HepG2 (cell line): ENCODE measurements at regions not wholly inside any gene's neighbourhood (a gene's known extent, or its start where the extent isn't known, plus 50 kb on each side); places are given as distances from the start of the nearest gene placed in this dataset.

Experiments used
- ATAC-seq: fragments of 200-7000 bp; cut with Tn5 transposase; 3 replicates; pipeline ENCODE4 v1.9.1; 2020; ENCODE audit warnings: mild to moderate bottlenecking, moderate library complexity
- BruUV-seq: library from RNA; stranded (reverse); fragments of 400-500 nt; replicated peaks from 2 replicates; lab custom pipeline; 2021; lab: Mats Ljungman, UMichigan
- CTCF ChIA-PET: fragments of 300-600 bp; formaldehyde crosslinking; extraction: SDS; loops from one replicate; lab custom pipeline; 2021; ENCODE audit warnings: low total read pairs, inconsistent platforms, low intra/inter-chr PET ratio; lab: Yijun Ruan, JAX
- POLR2A ChIA-PET: fragments of 350-600 bp; sonication (Branson Sonifier 250); formaldehyde crosslinking; loops from one replicate; lab custom pipeline; 2020; ENCODE audit warnings: antibody characterized with exemption, inconsistent platforms; lab: Yijun Ruan, JAX
- DNase-seq: peaks from one replicate; pipeline ENCODE4 v3.0.0-alpha.2; 2015; ENCODE audit warnings: low spot score
- FAIRE-seq: peaks from 3 replicates; lab custom pipeline; 2011; peaks lifted over from hg19 to GRCh38; lab: Jason Lieb, UNC
- H2AFZ ChIP-seq: one replicate; pipeline ENCODE4 v1.6.1; 2011; ENCODE audit warnings: low read length, inconsistent platforms
- H3K27ac ChIP-seq: fragments of 300-600 bp; 3 replicates; pipeline ENCODE4 v1.8.0; 2011; ENCODE audit warnings: mixed run types, mild to moderate bottlenecking, mixed read lengths, low read length, inconsistent platforms; ENCODE audit not compliant: insufficient read depth; ENCODE audit errors: extremely low read length
- H3K27me3 ChIP-seq, 2 experiments: fragments of 200-600 bp in 1 of 2; 2 replicates in 1 of 2; 3 replicates in 1 of 2; pipeline versions ENCODE4 v1.6.0 to v1.8.0; 2011; ENCODE audit warnings: low read length in 2 of 2, mild to moderate bottlenecking in 2 of 2, moderate library complexity in 2 of 2, inconsistent platforms in 1 of 2; ENCODE audit not compliant: insufficient read depth in 2 of 2, control insufficient read depth in 1 of 2
- H3K36me3 ChIP-seq, 2 experiments: fragments of 200-600 bp in 1 of 2; replicated peaks in 1 of 2; 2 replicates in 1 of 2; 3 replicates in 1 of 2; pipeline versions ENCODE4 v1.5.1 to v1.8.0; 2011; ENCODE audit warnings: low read length in 2 of 2, inconsistent platforms in 1 of 2; ENCODE audit not compliant: insufficient read depth in 2 of 2, control insufficient read depth in 1 of 2
- H3K4me1 ChIP-seq: 2 replicates; pipeline ENCODE4 v1.5.1; 2012; ENCODE audit warnings: low read length, inconsistent platforms; ENCODE audit not compliant: insufficient read depth
- H3K4me2 ChIP-seq: 2 replicates; pipeline ENCODE4 v1.6.0; 2011; ENCODE audit warnings: low read depth, low read length, inconsistent platforms
- H3K4me3 ChIP-seq, 3 experiments: fragments of 200-600 bp in 1 of 3; sonication (generic), shearing (Covaris generic) in 1 of 3; replicated peaks in 1 of 3; 2 replicates each; pipeline ENCODE4 v1.5.1; 2011 to 2016; ENCODE audit warnings: low read length in 3 of 3, inconsistent platforms in 2 of 3, low read depth in 2 of 3, mild to moderate bottlenecking in 2 of 3, control low read depth in 1 of 3, mixed read lengths in 1 of 3; ENCODE audit not compliant: insufficient read depth in 1 of 3
- H3K79me2 ChIP-seq: one replicate; pipeline ENCODE4 v1.6.1; 2011; ENCODE audit warnings: low read length, inconsistent platforms; ENCODE audit not compliant: insufficient read depth
- H3K9ac ChIP-seq: 2 replicates; pipeline ENCODE4 v1.6.0; 2011; ENCODE audit warnings: mild to moderate bottlenecking, low read depth, low read length, inconsistent platforms; ENCODE audit not compliant: insufficient read depth
- H3K9me3 ChIP-seq: 2 replicates; pipeline ENCODE4 v1.5.1; 2012; ENCODE audit warnings: mild to moderate bottlenecking, low read length
- H4K20me1 ChIP-seq: 2 replicates; pipeline ENCODE4 v1.6.0; 2011; ENCODE audit warnings: inconsistent platforms, mild to moderate bottlenecking, low read length, moderate library complexity; ENCODE audit not compliant: insufficient read depth
- AGO2 ChIP-seq: fragments of 200-400 bp; formaldehyde crosslinking; optimal IDR thresholded peaks from 2 replicates; pipeline ENCODE3; 2017; ENCODE audit warnings: mild to moderate bottlenecking, low read depth, low read length, moderate library complexity
- CHD2 ChIP-seq: IDR thresholded peaks from 2 replicates; pipeline ENCODE4 v1.6.1; 2011; ENCODE audit warnings: low read depth, low read length, improper control_type of control experiment
- GATAD1 ChIP-seq: IDR thresholded peaks from 2 replicates; pipeline ENCODE4 v1.6.1; 2016; ENCODE audit warnings: missing genetic modification reagents, missing compliant biosample characterization
- HIVEP1 ChIP-seq: sonication (generic); formaldehyde crosslinking; IDR thresholded peaks from 2 replicates; pipeline ENCODE4 v1.4.0; 2020; ENCODE audit warnings: mild to moderate bottlenecking, missing genetic modification reagents
- HNRNPL ChIP-seq: fragments of 200-400 bp; formaldehyde crosslinking; IDR thresholded peaks from 2 replicates; pipeline ENCODE4 v1.6.1; 2017; ENCODE audit warnings: mild to moderate bottlenecking, low read depth, low read length
- KDM4B ChIP-seq: sonication (generic); formaldehyde crosslinking; IDR thresholded peaks from 2 replicates; pipeline ENCODE4 v1.4.0; 2020; ENCODE audit warnings: missing genetic modification reagents
- NFE2L1 ChIP-seq: sonication (generic); formaldehyde crosslinking; IDR thresholded peaks from 2 replicates; pipeline ENCODE4 v1.4.0; 2020; ENCODE audit warnings: missing genetic modification reagents, mild to moderate bottlenecking, borderline replicate concordance
- XBP1 ChIP-seq: sonication (generic); formaldehyde crosslinking; IDR thresholded peaks from 2 replicates; pipeline ENCODE4 v1.5.0; 2020; ENCODE audit warnings: missing genetic modification reagents
- ZNF317 ChIP-seq: sonication (generic); formaldehyde crosslinking; IDR thresholded peaks from 2 replicates; pipeline ENCODE4 v1.5.0; 2020; ENCODE audit warnings: mild to moderate bottlenecking, missing genetic modification reagents
- ZNF510 ChIP-seq: sonication (generic); formaldehyde crosslinking; IDR thresholded peaks from 2 replicates; pipeline ENCODE4 v1.4.0; 2020; ENCODE audit warnings: low read depth, mild to moderate bottlenecking, missing genetic modification reagents
- ZNF550 ChIP-seq: sonication (generic); formaldehyde crosslinking; IDR thresholded peaks from 2 replicates; pipeline ENCODE4 v1.4.0; 2020; ENCODE audit warnings: mild to moderate bottlenecking, missing genetic modification reagents, borderline replicate concordance
- WGBS: methylation state at CpG from one replicate; pipeline ENCODE4 v1.1.6; 2017; ENCODE audit warnings: low lambda C conversion rate; 5-methylcytosine and 5-hydroxymethylcytosine counted together
- in situ Hi-C: cut with HindIII; loops from 2 replicates; pipeline ENCODE4 v1.10.0; 2017; ENCODE audit warnings: low pct_unique_long_range_greater_than_20kb; ENCODE audit not compliant: extremely low pct_ligation_motif_present
- intact Hi-C: fragments of 100-400 bp; cut with micrococcal nuclease; formaldehyde crosslinking; loops from one replicate; pipeline ENCODE4 v1.10.0; 2022; ENCODE audit not compliant: unreplicated experiment
- TF ChIP-seq, protein P1 (sequence below): sonication (generic); formaldehyde crosslinking; IDR thresholded peaks from 2 replicates; pipeline ENCODE4 v1.5.1; 2020; ENCODE audit warnings: missing genetic modification reagents, mild to moderate bottlenecking, borderline replicate concordance
- TF ChIP-seq, protein P2 (sequence below): sonication (generic); formaldehyde crosslinking; IDR thresholded peaks from 2 replicates; pipeline ENCODE4 v1.4.0; 2020; ENCODE audit warnings: missing genetic modification reagents
- TF ChIP-seq, protein P3 (sequence below): sonication (generic); formaldehyde crosslinking; IDR thresholded peaks from 2 replicates; pipeline ENCODE4 v1.4.0; 2020; ENCODE audit warnings: mild to moderate bottlenecking, missing genetic modification reagents

DNA sequence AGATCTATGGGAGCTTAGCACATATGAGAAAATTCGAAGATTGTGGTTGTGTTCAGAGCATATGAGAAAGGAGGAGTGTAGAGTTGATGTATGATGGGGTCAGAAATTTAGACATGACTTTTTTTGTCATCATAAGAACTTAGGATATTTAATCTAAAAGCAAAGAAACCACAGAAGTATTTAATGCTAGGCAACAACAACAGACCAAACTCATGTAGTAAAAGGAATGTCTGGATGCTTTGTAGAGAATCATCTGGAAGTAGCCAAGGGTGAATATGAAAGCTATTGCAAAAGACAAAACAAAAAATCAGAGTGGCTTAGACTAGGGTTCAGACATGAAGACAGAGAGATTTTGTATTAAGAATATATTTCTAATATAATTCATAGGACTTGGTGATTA lies 190.3 kb downstream of the SLITRK1 start:
- H3K4me3 ChIP-seq: no peak overlapping the region
- BruUV-seq: no TSS peak
- POLR2A ChIA-PET: no interaction called here
- no peak overlapping the region for H3K9ac ChIP-seq
- H4K20me1 ChIP-seq: no peaks in the 10 kb centered on the region
- no peak overlapping the region for H3K4me2 ChIP-seq
- TF ChIP-seq GATAD1 (CRISPR knock-in tag): no peak
- no peak for TF ChIP-seq XBP1 (CRISPR knock-in tag)
- TF ChIP-seq AGO2: no peak
- TF ChIP-seq ZNF317 (CRISPR knock-in tag): no peak
- no peak for TF ChIP-seq CHD2
- TF ChIP-seq, protein P1, sequence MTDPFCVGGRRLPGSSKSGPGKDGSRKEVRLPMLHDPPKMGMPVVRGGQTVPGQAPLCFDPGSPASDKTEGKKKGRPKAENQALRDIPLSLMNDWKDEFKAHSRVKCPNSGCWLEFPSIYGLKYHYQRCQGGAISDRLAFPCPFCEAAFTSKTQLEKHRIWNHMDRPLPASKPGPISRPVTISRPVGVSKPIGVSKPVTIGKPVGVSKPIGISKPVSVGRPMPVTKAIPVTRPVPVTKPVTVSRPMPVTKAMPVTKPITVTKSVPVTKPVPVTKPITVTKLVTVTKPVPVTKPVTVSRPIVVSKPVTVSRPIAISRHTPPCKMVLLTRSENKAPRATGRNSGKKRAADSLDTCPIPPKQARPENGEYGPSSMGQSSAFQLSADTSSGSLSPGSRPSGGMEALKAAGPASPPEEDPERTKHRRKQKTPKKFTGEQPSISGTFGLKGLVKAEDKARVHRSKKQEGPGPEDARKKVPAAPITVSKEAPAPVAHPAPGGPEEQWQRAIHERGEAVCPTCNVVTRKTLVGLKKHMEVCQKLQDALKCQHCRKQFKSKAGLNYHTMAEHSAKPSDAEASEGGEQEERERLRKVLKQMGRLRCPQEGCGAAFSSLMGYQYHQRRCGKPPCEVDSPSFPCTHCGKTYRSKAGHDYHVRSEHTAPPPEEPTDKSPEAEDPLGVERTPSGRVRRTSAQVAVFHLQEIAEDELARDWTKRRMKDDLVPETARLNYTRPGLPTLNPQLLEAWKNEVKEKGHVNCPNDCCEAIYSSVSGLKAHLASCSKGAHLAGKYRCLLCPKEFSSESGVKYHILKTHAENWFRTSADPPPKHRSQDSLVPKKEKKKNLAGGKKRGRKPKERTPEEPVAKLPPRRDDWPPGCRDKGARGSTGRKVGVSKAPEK (CRISPR knock-in tag): no peak
- no peak overlapping the region for H3K27ac ChIP-seq
- 0% methylated on average over 1 of the region's 1 CpG for WGBS
- no peak overlapping the region for H2AFZ ChIP-seq
- DNase-seq (no peak), FAIRE-seq (no peak), ATAC-seq (no peak)
- in situ Hi-C loops (no loop called here), intact Hi-C loops (no loop called here)
- H3K27me3 ChIP-seq: no peaks in the 10 kb centered on the region
- CTCF ChIA-PET: no interaction called here
- no peaks in the 10 kb centered on the region for H3K4me1 ChIP-seq
- H3K9me3 ChIP-seq: peaks cover 13% of the 10 kb centered on the region; the same call in 1 of the 2 replicates
- no peaks in the 10 kb centered on the region for H3K79me2 ChIP-seq
- no peaks in the 10 kb centered on the region for H3K36me3 ChIP-seq

DNA sequence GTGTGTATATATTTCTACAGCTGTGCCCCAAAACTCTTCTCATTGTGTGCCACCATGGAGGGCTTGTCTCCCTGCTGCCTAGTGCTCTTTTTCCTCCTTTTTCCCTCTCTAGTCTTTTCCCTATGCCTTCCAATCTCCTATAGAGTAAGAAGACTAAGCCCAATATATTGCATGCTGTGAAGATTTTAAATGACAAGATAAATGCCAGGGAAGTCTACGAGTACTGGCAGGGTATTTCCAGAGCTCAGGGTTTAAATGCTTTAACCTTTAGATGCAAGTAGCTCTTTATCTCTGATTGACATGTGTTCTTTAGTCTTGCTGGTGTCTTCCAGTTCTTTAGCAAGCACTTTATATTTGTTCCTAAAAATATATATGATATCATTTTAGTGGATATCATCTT lies 200.7 kb downstream of the SLITRK1 start:
- Histone ChIP-seq H3K36me3 (no peaks in the 10 kb centered on the region), H3K9me3 (peaks cover 32% of the 10 kb centered on the region), H3K4me3 (no peak overlapping the region), H2AFZ (no peak overlapping the region), H3K79me2 (no peaks in the 10 kb centered on the region), H3K27ac (no peak overlapping the region), H3K4me1 (no peaks in the 10 kb centered on the region), H3K9ac (no peak overlapping the region), H4K20me1 (no peaks in the 10 kb centered on the region), H3K4me2 (no peak overlapping the region), H3K27me3 (no peaks in the 10 kb centered on the region)
- FAIRE-seq (no peak), DNase-seq (no peak), ATAC-seq (no peak)
- no TSS peak for BruUV-seq
- ChIA-PET CTCF (no interaction called here), POLR2A (no interaction called here)
- WGBS: 0% methylated on average over 1 of the region's 1 CpG
- intact Hi-C loops (no loop called here), in situ Hi-C loops (no loop called here)
- no peak for TF ChIP-seq KDM4B
- TF ChIP-seq ZNF510 (CRISPR knock-in tag): no peak
- TF ChIP-seq NFE2L1 (CRISPR knock-in tag): no peak
- TF ChIP-seq HNRNPL: no peak
- TF ChIP-seq ZNF550: no peak
- TF ChIP-seq HIVEP1 (CRISPR knock-in tag): no peak
- TF ChIP-seq, protein P2, sequence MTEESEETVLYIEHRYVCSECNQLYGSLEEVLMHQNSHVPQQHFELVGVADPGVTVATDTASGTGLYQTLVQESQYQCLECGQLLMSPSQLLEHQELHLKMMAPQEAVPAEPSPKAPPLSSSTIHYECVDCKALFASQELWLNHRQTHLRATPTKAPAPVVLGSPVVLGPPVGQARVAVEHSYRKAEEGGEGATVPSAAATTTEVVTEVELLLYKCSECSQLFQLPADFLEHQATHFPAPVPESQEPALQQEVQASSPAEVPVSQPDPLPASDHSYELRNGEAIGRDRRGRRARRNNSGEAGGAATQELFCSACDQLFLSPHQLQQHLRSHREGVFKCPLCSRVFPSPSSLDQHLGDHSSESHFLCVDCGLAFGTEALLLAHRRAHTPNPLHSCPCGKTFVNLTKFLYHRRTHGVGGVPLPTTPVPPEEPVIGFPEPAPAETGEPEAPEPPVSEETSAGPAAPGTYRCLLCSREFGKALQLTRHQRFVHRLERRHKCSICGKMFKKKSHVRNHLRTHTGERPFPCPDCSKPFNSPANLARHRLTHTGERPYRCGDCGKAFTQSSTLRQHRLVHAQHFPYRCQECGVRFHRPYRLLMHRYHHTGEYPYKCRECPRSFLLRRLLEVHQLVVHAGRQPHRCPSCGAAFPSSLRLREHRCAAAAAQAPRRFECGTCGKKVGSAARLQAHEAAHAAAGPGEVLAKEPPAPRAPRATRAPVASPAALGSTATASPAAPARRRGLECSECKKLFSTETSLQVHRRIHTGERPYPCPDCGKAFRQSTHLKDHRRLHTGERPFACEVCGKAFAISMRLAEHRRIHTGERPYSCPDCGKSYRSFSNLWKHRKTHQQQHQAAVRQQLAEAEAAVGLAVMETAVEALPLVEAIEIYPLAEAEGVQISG: no peak
- TF ChIP-seq, protein P3, sequence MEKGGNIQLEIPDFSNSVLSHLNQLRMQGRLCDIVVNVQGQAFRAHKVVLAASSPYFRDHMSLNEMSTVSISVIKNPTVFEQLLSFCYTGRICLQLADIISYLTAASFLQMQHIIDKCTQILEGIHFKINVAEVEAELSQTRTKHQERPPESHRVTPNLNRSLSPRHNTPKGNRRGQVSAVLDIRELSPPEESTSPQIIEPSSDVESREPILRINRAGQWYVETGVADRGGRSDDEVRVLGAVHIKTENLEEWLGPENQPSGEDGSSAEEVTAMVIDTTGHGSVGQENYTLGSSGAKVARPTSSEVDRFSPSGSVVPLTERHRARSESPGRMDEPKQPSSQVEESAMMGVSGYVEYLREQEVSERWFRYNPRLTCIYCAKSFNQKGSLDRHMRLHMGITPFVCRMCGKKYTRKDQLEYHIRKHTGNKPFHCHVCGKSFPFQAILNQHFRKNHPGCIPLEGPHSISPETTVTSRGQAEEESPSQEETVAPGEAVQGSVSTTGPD: no peak
